MG63 (cell line): ENCODE measurements at regions not wholly inside any gene's neighbourhood (a gene's known extent, or its start where the extent isn't known, plus 50 kb on each side); places are given as distances from the start of the nearest gene placed in this dataset.
A peak's percentile ranks its signal among the peaks of the same experiment; 100 is the strongest.

ENCODE experiments used
- DNase-seq: peaks from one replicate; pipeline ENCODE4 v3.0.0-alpha.2; 2020
- H3K27me3 ChIP-seq: fragments of 250-450 bp; sonication (Bioruptor Pico); 2 replicates; pipeline ENCODE4 v1.5.1; 2020; ENCODE audit warnings: mild to moderate bottlenecking, moderate library complexity
- H3K36me3 ChIP-seq: fragments of 250-450 bp; sonication (Bioruptor Pico); 2 replicates; pipeline ENCODE4 v1.5.1; 2020; ENCODE audit warnings: mild to moderate bottlenecking, moderate library complexity
- H3K4me3 ChIP-seq: fragments of 250-450 bp; sonication (Bioruptor Pico); 2 replicates; pipeline ENCODE4 v1.5.1; 2020; ENCODE audit warnings: mild to moderate bottlenecking, moderate library complexity
- H3K9me3 ChIP-seq: fragments of 250-450 bp; sonication (Bioruptor Pico); 2 replicates; pipeline ENCODE4 v1.5.1; 2020; ENCODE audit warnings: mild to moderate bottlenecking, moderate library complexity

DNA sequence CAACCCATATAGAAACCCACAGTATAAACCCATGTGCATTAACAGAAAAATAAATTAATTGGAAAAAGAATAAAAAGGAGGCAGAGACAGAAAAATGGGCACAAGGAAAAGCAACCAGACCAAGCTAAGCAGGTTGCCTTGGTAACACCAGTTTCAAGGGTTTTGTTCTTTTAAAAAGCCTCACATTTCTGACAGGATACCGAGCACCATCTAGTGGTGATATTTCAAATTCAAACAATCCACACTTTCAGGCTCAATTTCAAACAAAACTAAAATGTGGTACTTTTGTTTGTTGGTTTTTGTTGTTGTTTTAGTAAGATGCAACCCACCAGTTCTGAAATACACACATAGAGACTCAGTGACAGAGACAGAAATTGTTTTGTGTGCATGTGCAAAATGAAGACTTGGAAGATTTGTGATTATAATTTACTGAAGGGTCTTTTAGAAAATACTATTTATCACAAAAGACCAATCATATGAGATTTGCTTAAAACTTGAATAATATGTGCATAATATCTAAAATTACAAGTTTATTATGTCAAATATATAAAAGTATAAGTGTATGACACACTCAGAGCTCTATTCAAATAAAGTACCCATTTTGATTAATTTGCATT, 318.2 kb downstream of the SLCO4C1 start:
- H3K27me3 ChIP-seq, result no peaks in the 10 kb centered on the region
- H3K36me3 ChIP-seq, result no peaks in the 10 kb centered on the region
- H3K4me3 ChIP-seq, result no peak overlapping the region
- no peak for DNase-seq
- no peaks in the 10 kb centered on the region for H3K9me3 ChIP-seq

DNA sequence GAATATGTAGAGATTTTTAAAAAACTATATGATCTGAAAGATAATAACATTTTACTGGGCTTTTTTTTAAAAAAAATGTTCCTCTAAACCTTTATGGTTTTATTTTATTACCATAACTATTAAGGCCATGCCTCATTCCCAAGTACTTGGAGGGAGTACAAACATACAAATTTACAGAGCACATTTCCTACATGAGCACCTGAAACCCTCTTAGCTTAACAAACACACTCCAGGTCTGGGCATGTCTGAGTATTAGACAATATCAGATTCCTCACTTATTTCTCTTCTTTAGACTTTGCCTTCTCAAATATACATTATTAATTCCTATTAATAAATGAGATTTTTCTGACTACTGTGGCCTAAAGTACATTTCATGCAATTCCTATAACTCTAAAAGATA, 319.2 kb downstream of the SLCO4C1 start:
- no peak overlapping the region for H3K4me3 ChIP-seq
- H3K27me3 ChIP-seq, result no peaks in the 10 kb centered on the region
- no peaks in the 10 kb centered on the region for H3K36me3 ChIP-seq
- DNase-seq, result no peak
- no peaks in the 10 kb centered on the region for H3K9me3 ChIP-seq

DNA sequence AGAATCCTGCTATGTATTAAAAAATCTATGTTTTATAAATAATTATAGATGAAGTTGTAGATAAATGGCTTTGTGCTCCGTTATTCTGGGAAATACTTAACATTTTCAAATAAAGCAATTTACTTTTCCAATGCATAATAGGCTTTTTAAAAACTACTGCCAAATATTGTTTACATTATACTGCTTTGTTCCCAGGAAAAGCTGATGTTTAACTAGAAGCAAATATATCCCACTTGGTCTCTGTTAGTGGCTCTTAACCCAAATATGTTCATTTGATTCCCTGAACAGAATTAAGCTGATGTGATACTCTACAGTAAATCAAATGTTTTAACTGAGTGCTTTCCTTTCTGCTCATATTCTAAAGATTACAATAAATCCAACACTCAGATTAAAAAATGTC, 326.3 kb downstream of the SLCO4C1 start:
- Histone ChIP-seq H3K4me3 (no peak overlapping the region), H3K9me3 (no peaks in the 10 kb centered on the region), H3K27me3 (no peaks in the 10 kb centered on the region), H3K36me3 (no peaks in the 10 kb centered on the region)
- DNase-seq, result no peak

GRCh38 chr5:101966476-101966875, 329.6 kb downstream of the SLCO4C1 start:
- Histone ChIP-seq H3K9me3 (no peaks in the 10 kb centered on the region), H3K36me3 (no peaks in the 10 kb centered on the region), H3K27me3 (no peaks in the 10 kb centered on the region), H3K4me3 (no peak overlapping the region)
- DNase-seq, result no peak

DNA sequence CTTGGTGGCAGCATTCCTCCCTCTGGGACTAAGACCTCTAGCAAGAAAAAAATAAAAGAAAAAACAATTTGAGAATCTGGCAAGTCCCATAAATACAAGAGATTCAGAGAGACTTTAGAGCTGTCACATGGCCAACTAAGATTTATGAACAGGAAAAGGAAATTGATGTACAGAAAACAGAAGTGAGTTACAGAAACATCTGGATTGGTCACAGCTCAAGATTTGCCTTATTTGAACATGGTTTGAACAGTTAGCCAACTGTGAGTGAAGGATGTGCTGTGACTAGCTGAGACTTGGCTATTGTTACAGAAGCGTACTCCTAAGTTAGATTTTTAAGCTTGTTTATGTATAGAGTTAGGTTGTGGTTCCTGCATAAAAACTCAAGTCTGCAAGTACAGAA, 340.2 kb downstream of the SLCO4C1 start:
- H3K4me3 ChIP-seq, result no peak overlapping the region

GRCh38 chr5:101950019-101950418, 346.1 kb downstream of the SLCO4C1 start:
- no peaks in the 10 kb centered on the region for H3K36me3 ChIP-seq
- no peak for DNase-seq
- no peak overlapping the region for H3K4me3 ChIP-seq
- H3K9me3 ChIP-seq, result no peaks in the 10 kb centered on the region
- H3K27me3 ChIP-seq, result no peaks in the 10 kb centered on the region

More for the DNA sequence above, 340.2 kb downstream of the SLCO4C1 start:
- no peaks in the 10 kb centered on the region for H3K36me3 ChIP-seq
- peaks cover 2% of the 10 kb centered on the region; the same call in 1 of the 2 replicates for H3K27me3 ChIP-seq
- DNase-seq, result no peak
- no peaks in the 10 kb centered on the region for H3K9me3 ChIP-seq

- Histone ChIP-seq H3K9me3 (no peaks in the 10 kb centered on the region), H3K27me3 (no peaks in the 10 kb centered on the region), H3K36me3 (no peaks in the 10 kb centered on the region), H3K4me3 (no peak overlapping the region)
- no peak for DNase-seq
These were observed 347.5 kb downstream of the SLCO4C1 start for GRCh38 chr5:101948615-101949014.

DNA sequence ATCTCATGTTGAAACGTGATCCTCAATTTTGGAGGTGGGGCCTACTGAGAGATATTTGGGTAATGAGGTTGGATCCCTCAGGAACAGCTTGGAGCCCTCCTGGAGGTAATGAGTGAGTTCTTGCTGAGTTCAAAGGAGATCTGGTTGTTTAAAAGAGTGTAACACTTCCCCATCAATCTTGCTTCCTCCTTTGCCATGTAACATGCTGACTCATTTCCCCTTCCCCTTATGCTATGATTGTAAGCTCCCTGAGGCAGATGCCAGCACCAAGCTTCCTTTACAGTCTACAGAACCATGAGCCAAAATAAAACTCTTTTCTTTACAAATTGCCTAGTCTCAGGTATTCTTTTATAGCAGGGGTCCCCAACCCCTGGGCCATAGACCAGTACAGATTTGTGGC, 352.3 kb downstream of the SLCO4C1 start:
- H3K4me3 ChIP-seq, result no peak overlapping the region
- no peaks in the 10 kb centered on the region for H3K27me3 ChIP-seq
- H3K9me3 ChIP-seq, result no peaks in the 10 kb centered on the region
- H3K36me3 ChIP-seq, result no peaks in the 10 kb centered on the region
- no peak for DNase-seq

DNA sequence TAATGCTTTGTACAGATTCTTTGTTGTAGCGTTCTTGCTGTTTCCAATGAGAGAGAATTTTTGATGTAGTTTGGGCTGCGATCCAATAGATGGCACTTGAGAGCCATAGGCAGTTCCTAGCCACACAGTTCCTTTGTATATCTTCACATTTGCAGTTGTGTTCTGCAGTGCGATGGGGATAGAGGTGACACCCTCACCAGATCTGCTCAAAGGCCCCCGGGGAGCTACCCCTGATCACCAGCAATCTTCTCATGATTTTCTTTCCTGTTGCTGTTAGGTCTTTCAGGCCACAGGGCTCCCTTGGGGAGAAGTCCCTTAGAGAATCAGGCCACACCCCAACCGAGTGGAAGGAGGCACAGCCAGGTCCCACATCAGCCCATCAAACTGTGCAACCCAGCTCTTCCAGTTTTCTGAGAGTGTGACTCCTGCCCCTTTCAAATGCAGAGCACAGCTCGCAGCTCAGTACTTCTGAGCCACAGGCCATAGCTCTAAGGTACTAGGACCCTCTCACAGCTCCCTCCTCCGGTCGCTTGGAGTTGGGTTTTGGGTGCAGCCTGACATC, 353.7 kb downstream of the SLCO4C1 start:
- H3K27me3 ChIP-seq, result no peaks in the 10 kb centered on the region
- no peak overlapping the region for H3K4me3 ChIP-seq
- no peaks in the 10 kb centered on the region for H3K9me3 ChIP-seq
- H3K36me3 ChIP-seq, result no peaks in the 10 kb centered on the region
- no peak for DNase-seq

DNA sequence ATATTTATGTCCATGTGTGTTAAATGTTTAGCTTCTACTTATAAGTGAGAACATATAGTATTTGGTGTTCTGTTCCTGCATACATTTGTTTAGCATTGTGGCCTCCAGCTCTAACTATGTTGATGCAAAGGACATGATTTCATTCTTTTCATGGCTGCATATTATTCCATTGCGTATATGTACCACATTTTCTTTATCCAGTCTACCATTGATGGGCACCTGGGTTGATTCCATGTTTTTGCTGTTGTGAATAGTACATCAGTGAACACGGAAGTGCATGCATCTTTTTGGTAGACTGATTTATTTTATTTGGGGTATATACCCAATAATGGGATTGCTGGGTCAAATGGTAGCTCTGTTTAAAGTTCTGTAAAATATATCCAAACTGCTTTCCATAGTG, 359.0 kb downstream of the SLCO4C1 start:
- Histone ChIP-seq H3K9me3 (no peaks in the 10 kb centered on the region), H3K27me3 (no peaks in the 10 kb centered on the region), H3K36me3 (no peaks in the 10 kb centered on the region), H3K4me3 (no peak overlapping the region)
- DNase-seq, result no peak

DNA sequence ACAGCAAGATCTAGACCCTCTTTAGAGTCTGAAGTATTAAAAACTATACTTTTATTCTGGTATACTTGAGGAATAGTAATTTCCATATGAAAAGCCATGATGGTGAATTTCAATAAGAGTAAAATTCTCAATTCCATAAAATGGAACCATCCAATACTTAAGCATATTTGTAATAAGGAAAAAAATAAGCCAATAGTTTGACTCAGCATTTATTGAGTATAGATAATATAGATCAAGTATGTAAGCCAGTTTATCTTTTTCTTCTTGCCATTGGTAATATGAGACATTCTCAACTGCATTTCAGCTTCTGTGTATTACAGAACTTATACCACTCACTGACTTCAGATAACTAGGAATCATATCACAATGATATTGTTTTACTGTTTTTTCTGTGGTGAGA, 361.0 kb downstream of the SLCO4C1 start:
- no peak for DNase-seq
- no peaks in the 10 kb centered on the region for H3K9me3 ChIP-seq
- H3K27me3 ChIP-seq, result no peaks in the 10 kb centered on the region
- H3K36me3 ChIP-seq, result no peaks in the 10 kb centered on the region
- no peak overlapping the region for H3K4me3 ChIP-seq

DNA sequence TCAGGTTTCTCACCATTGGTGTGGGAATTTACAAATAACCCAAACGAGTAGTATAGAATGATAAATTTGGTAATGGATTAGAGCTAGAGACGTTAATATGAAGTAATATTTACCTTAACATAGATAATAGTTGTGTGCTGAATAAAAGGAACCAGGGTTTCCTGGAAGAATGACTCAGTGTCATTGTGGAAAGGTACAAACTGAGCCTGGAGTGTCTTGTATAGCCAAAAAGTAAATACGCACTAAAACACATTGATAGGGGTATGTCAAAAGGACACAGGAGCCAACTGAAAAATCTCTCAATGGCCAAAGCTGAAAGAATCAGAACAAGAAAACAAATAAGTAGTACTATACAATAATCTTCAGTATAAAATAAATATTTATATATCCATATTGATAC, 363.5 kb downstream of the SLCO4C1 start:
- no peak overlapping the region for H3K4me3 ChIP-seq
- no peak for DNase-seq

GRCh38 chr5:101929628-101930027, 366.5 kb downstream of the SLCO4C1 start:
- H3K9me3 ChIP-seq, result no peaks in the 10 kb centered on the region
- DNase-seq, result no peak
- no peaks in the 10 kb centered on the region for H3K27me3 ChIP-seq
- H3K4me3 ChIP-seq, result no peak overlapping the region
- H3K36me3 ChIP-seq, result no peaks in the 10 kb centered on the region

More for the DNA sequence above, 363.5 kb downstream of the SLCO4C1 start:
- Histone ChIP-seq H3K36me3 (no peaks in the 10 kb centered on the region), H3K9me3 (no peaks in the 10 kb centered on the region), H3K27me3 (no peaks in the 10 kb centered on the region)

GRCh38 chr5:101917166-101917565, 378.9 kb downstream of the SLCO4C1 start:
- Histone ChIP-seq H3K27me3 (peaks cover 2% of the 10 kb centered on the region), H3K4me3 (no peak overlapping the region), H3K36me3 (no peaks in the 10 kb centered on the region), H3K9me3 (no peaks in the 10 kb centered on the region)
- no peak for DNase-seq

DNA sequence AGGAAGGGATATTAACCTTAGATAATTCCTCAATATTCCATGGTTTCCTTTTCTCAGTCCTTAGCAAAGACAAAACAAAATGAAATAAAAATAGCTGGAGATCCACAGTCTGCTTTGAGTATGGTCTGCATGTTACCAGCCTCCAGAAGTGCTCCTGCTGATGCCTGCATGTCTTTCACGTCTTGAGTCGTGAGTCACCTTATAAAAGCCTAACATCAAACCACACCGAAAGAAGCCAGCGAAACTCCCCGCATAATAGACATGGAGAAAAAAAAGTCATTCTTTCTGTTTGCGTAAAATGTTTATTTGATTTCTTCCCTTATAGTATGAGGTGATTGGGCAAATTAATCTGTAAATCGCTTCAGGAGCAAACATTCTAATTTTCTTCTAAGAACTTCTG, 380.5 kb downstream of the SLCO4C1 start:
- Histone ChIP-seq H3K27me3 (peaks cover 2% of the 10 kb centered on the region), H3K36me3 (no peaks in the 10 kb centered on the region), H3K4me3 (no peak overlapping the region), H3K9me3 (no peaks in the 10 kb centered on the region)
- peak; percentile 17 for DNase-seq

GRCh38 chr5:101904736-101905135, 391.3 kb downstream of the SLCO4C1 start:
- no peak overlapping the region for H3K4me3 ChIP-seq
- peaks cover 3% of the 10 kb centered on the region; the same call in 1 of the 2 replicates for H3K27me3 ChIP-seq
- H3K9me3 ChIP-seq, result no peaks in the 10 kb centered on the region
- H3K36me3 ChIP-seq, result no peaks in the 10 kb centered on the region
- no peak for DNase-seq

DNA sequence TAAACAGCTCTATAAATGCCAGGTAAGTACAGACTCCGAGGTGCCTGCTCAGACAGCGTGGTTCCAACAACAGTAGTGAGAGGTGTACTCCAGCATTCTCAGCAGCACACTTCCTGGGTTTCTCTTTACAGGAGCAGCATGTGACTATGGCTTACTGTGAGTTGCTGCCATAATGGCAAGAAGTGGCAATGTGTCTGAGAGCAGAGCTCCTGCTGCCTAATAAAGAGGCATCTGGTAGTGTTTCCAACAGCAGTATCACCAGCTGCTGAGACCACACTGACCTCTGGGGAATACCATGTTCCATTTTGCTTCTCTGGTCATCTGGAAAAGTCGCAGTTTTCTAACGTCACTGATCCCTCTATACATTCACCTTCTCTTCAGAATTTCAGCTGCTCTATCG, 398.2 kb downstream of the SLCO4C1 start:
- DNase-seq, result no peak
- no peak overlapping the region for H3K4me3 ChIP-seq
- H3K9me3 ChIP-seq, result no peaks in the 10 kb centered on the region
- no peaks in the 10 kb centered on the region for H3K36me3 ChIP-seq
- peaks cover 3% of the 10 kb centered on the region; the same call in 1 of the 2 replicates for H3K27me3 ChIP-seq

GRCh38 chr5:101894985-101895384, 401.1 kb downstream of the SLCO4C1 start:
- H3K27me3 ChIP-seq, result peaks cover 2% of the 10 kb centered on the region; the same call in 1 of the 2 replicates
- DNase-seq, result no peak
- H3K4me3 ChIP-seq, result no peak overlapping the region
- no peaks in the 10 kb centered on the region for H3K36me3 ChIP-seq
- H3K9me3 ChIP-seq, result no peaks in the 10 kb centered on the region
